MM.1S (cell line): ENCODE measurements at regions not wholly inside any gene's neighbourhood (a gene's known extent, or its start where the extent isn't known, plus 50 kb on each side); places are given as distances from the start of the nearest gene placed in this dataset.

Source experiments
- DNase-seq: peaks from one replicate; pipeline ENCODE4 v3.0.0-alpha.2; 2015
- H2AFZ ChIP-seq: fragments of 300-600 bp; sonication (generic); 2 replicates; pipeline ENCODE4 v1.6.0; 2016; ENCODE audit warnings: antibody characterized with exemption, low read length
- H3F3A ChIP-seq: fragments of 300-600 bp; sonication (generic); 2 replicates; pipeline ENCODE4 v1.6.1; 2016; ENCODE audit warnings: mild to moderate bottlenecking, antibody characterized with exemption, low read length, moderate library complexity, mixed read lengths; ENCODE audit not compliant: insufficient read depth
- H3K27ac ChIP-seq: fragments of 300-600 bp; sonication (generic); 2 replicates; pipeline ENCODE4 v1.5.1; 2016; ENCODE audit warnings: mild to moderate bottlenecking, low read length
- H3K27me3 ChIP-seq: fragments of 300-600 bp; sonication (generic); replicated peaks from 2 replicates; pipeline ENCODE4 v1.6.0; 2016; ENCODE audit warnings: low read length; ENCODE audit not compliant: insufficient read depth
- H3K36me3 ChIP-seq: fragments of 300-600 bp; sonication (generic); replicated peaks from 2 replicates; pipeline ENCODE4 v1.6.1; 2016; ENCODE audit warnings: mild to moderate bottlenecking, low read length, mixed read lengths; ENCODE audit not compliant: insufficient read depth
- H3K4me1 ChIP-seq: fragments of 300-600 bp; sonication (generic); 2 replicates; pipeline ENCODE4 v1.6.1; 2016; ENCODE audit warnings: low read length, mixed read lengths
- H3K4me2 ChIP-seq: fragments of 300-600 bp; sonication (generic); 2 replicates; pipeline ENCODE4 v1.6.0; 2016; ENCODE audit warnings: low read depth, low read length
- H3K4me3 ChIP-seq: fragments of 300-600 bp; sonication (generic); 2 replicates; pipeline ENCODE4 v1.5.1; 2016; ENCODE audit warnings: low read length, mixed read lengths
- H3K79me2 ChIP-seq: fragments of 300-600 bp; sonication (generic); 2 replicates; pipeline ENCODE4 v1.6.1; 2016; ENCODE audit warnings: mixed run types, low read length, mixed read lengths
- H3K9ac ChIP-seq: fragments of 300-600 bp; sonication (generic); 2 replicates; pipeline ENCODE4 v1.6.1; 2016; ENCODE audit warnings: low read length, mixed read lengths
- H3K9me2 ChIP-seq: fragments of 300-600 bp; sonication (generic); replicated peaks from 2 replicates; pipeline ENCODE4 v1.6.1; 2016; ENCODE audit warnings: mild to moderate bottlenecking, low read length, mixed read lengths; ENCODE audit not compliant: insufficient read depth
- H3K9me3 ChIP-seq: fragments of 300-600 bp; sonication (generic); replicated peaks from 2 replicates; pipeline ENCODE4 v1.6.1; 2016; ENCODE audit warnings: mild to moderate bottlenecking, low read length, mixed read lengths; ENCODE audit not compliant: insufficient read depth
- H4K20me1 ChIP-seq: fragments of 300-600 bp; sonication (generic); 2 replicates; pipeline ENCODE4 v1.6.1; 2016; ENCODE audit warnings: mild to moderate bottlenecking, low read length, moderate library complexity, mixed read lengths; ENCODE audit not compliant: insufficient read depth
- CTCF ChIP-seq: fragments of 300-600 bp; sonication (generic); IDR thresholded peaks from 2 replicates; pipeline ENCODE4 v1.5.1; 2016; ENCODE audit warnings: antibody characterized with exemption, low read length, mixed read lengths
- EZH2 ChIP-seq: fragments of 300-600 bp; sonication (generic); optimal IDR thresholded peaks from 2 replicates; pipeline ENCODE3; 2017; ENCODE audit warnings: low read depth, mild to moderate bottlenecking, antibody characterized with exemption, low read length, mixed read lengths
- EZH2phosphoT487 ChIP-seq: fragments of 300-600 bp; sonication (generic); IDR thresholded peaks from 2 replicates; pipeline ENCODE4 v1.6.1; 2018; ENCODE audit warnings: antibody characterized with exemption, low read length

- H4K20me1 ChIP-seq = no peaks in the 10 kb centered on the region
- H3K9me3 ChIP-seq = no peaks in the 10 kb centered on the region
- TF ChIP-seq EZH2 (no peak), CTCF (peak; percentile 17; the same call in 1 of the 2 replicates), EZH2phosphoT487 (no peak)
- no peaks in the 10 kb centered on the region for H3K79me2 ChIP-seq
- DNase-seq = peak; percentile 35
- no peaks in the 10 kb centered on the region for H3K4me1 ChIP-seq
- no peaks in the 10 kb centered on the region for H3F3A ChIP-seq
- no peak overlapping the region for H2AFZ ChIP-seq
- no peak overlapping the region for H3K4me3 ChIP-seq
- H3K27me3 ChIP-seq = no peaks in the 10 kb centered on the region
- no peak overlapping the region for H3K4me2 ChIP-seq
- H3K9ac ChIP-seq = no peak overlapping the region
- no peaks in the 10 kb centered on the region for H3K36me3 ChIP-seq
- H3K9me2 ChIP-seq = no peaks in the 10 kb centered on the region
- H3K27ac ChIP-seq = no peak overlapping the region
Observed at GRCh38 chr5:103942587-103943186, 380.1 kb upstream of the NUDT12 start.

DNA sequence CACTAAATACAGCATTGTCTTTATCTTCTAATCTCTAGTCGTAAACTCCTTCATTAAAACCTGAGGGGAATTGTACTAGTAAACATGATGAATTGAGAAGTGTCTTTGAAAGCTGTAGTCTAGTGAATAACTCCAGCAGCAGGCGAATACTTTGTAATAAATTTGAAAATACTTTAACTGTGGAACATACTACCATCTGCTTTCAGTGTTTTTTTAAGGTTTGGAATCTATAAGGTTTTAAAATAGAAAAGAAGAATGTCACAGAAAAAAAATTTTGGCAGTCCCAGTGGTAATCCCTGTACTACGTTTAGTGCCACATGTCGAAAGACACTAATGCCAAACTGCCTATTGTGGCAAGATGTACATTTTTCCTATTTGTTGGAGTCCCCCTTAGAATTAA lies 379.0 kb upstream of the NUDT12 start:
- Histone ChIP-seq H3K27me3 (no peaks in the 10 kb centered on the region), H3K79me2 (no peaks in the 10 kb centered on the region), H3K4me1 (no peaks in the 10 kb centered on the region), H3K36me3 (no peaks in the 10 kb centered on the region), H3F3A (no peaks in the 10 kb centered on the region), H3K9me2 (no peaks in the 10 kb centered on the region), H3K4me2 (no peak overlapping the region), H3K27ac (no peak overlapping the region), H3K9ac (no peak overlapping the region), H4K20me1 (no peaks in the 10 kb centered on the region), H2AFZ (no peak overlapping the region), H3K9me3 (no peaks in the 10 kb centered on the region), H3K4me3 (no peak overlapping the region)
- TF ChIP-seq EZH2phosphoT487 (no peak), EZH2 (no peak), CTCF (no peak)
- no peak for DNase-seq

GRCh38 chr5:103938146-103938695 lies 375.6 kb upstream of the NUDT12 start:
- Histone ChIP-seq H3K27me3 (no peaks in the 10 kb centered on the region), H3K4me3 (no peak overlapping the region), H3K79me2 (no peaks in the 10 kb centered on the region), H3K9ac (no peak overlapping the region), H3K27ac (no peak overlapping the region), H3K4me1 (no peaks in the 10 kb centered on the region), H4K20me1 (no peaks in the 10 kb centered on the region), H2AFZ (no peak overlapping the region), H3K9me3 (no peaks in the 10 kb centered on the region), H3K4me2 (no peak overlapping the region), H3K36me3 (no peaks in the 10 kb centered on the region), H3F3A (no peaks in the 10 kb centered on the region), H3K9me2 (no peaks in the 10 kb centered on the region)
- no peak for DNase-seq
- TF ChIP-seq EZH2 = no peak
- TF ChIP-seq CTCF = no peak
- TF ChIP-seq EZH2phosphoT487 = no peak
